HEK293 (cell line): ENCODE measurements at regions not wholly inside any gene's neighbourhood (a gene's known extent, or its start where the extent isn't known, plus 50 kb on each side); places are given as distances from the start of the nearest gene placed in this dataset.

ENCODE experiments used
- INSM2 ChIP-seq: fragments of 450-650 bp; formaldehyde crosslinking; IDR thresholded peaks from 2 replicates; pipeline ENCODE4 v1.5.1; 2016; ENCODE audit warnings: missing biosample characterization, missing genetic modification characterization
- ZNF398 ChIP-seq: fragments of 450-650 bp; formaldehyde crosslinking; IDR thresholded peaks from 2 replicates; pipeline ENCODE4 v1.5.1; 2017; ENCODE audit warnings: missing biosample characterization, missing genetic modification characterization
- ZNF558 ChIP-seq: fragments of 450-650 bp; formaldehyde crosslinking; IDR thresholded peaks from 2 replicates; pipeline ENCODE4 v1.5.1; 2016; ENCODE audit warnings: missing biosample characterization, missing genetic modification characterization
- ZNF776 ChIP-seq: fragments of 450-650 bp; formaldehyde crosslinking; IDR thresholded peaks from 2 replicates; pipeline ENCODE4 v1.5.0; 2017; ENCODE audit warnings: missing biosample characterization, missing genetic modification characterization, borderline replicate concordance
- ZNF830 ChIP-seq: fragments of 450-650 bp; IDR thresholded peaks from 2 replicates; pipeline ENCODE4 v1.5.0; 2018; ENCODE audit warnings: missing biosample characterization, missing genetic modification characterization, low read depth, mild to moderate bottlenecking, moderate library complexity

- TF ChIP-seq ZNF776 (tag by site-specific recombination) (no peak), ZNF830 (tag by site-specific recombination) (no peak), ZNF558 (tag by site-specific recombination) (no peak), INSM2 (tag by site-specific recombination) (no peak), ZNF398 (tag by site-specific recombination) (no peak)
Observed at GRCh38 chr21:27704567-27705166, 737.8 kb upstream of the ADAMTS5 start.
